Upper lobe of left lung (tissue), 6 donors: ENCODE measurements at regions not wholly inside any gene's neighbourhood (a gene's known extent, or its start where the extent isn't known, plus 50 kb on each side); places are given as distances from the start of the nearest gene placed in this dataset.

Experiments
- ATAC-seq, 2 donors: fragments of 200-7000 bp; cut with Tn5 transposase; one replicate each; pipeline ENCODE4 v1.9.1; 2022; ENCODE audit warnings: mild to moderate bottlenecking in 2 of 2, moderate library complexity in 2 of 2; ENCODE audit not compliant: low FRiP score in 2 of 2
- DNase-seq, 2 donors: peaks; one replicate each; pipeline ENCODE4 v3.0.0-alpha.2; 2019 to 2020
- H3K27ac ChIP-seq, 4 donors: fragments of 200-600 bp; sonication (generic); one replicate each; pipeline ENCODE4 v1.5.1; 2016 to 2019
- H3K27me3 ChIP-seq, 4 donors: fragments of 200-600 bp; sonication (generic); one replicate each; pipeline ENCODE4 v1.5.1; 2017 to 2019
- H3K36me3 ChIP-seq, 4 donors: fragments of 200-600 bp; sonication (generic); one replicate each; pipeline ENCODE4 v1.5.1; 2016 to 2019
- H3K4me1 ChIP-seq, 4 donors: fragments of 200-600 bp; sonication (generic); one replicate each; pipeline ENCODE4 v1.5.1; 2018 to 2019
- H3K4me3 ChIP-seq, 4 donors: fragments of 200-600 bp; sonication (generic); one replicate each; pipeline ENCODE4 v1.5.1; 2017 to 2019; ENCODE audit warnings: mild to moderate bottlenecking in 2 of 4, moderate library complexity in 1 of 4
- H3K9me3 ChIP-seq, 4 donors: fragments of 200-600 bp; sonication (generic); one replicate each; pipeline ENCODE4 v1.5.1; 2018 to 2019
- CTCF ChIP-seq, 6 experiments: fragments of 450-650 bp in 4 of 6; fragments of 200-600 bp in 2 of 6; sonication (generic) in 2 of 6; IDR thresholded peaks; one replicate each; pipeline ENCODE4 v1.5.1; 2016 to 2019; ENCODE audit warnings: antibody characterized with exemption in 6 of 6
- EP300 ChIP-seq, 4 donors: sonication (generic); formaldehyde crosslinking; IDR thresholded peaks; one replicate each; pipeline ENCODE4 v1.5.1; 2017; ENCODE audit warnings: antibody characterized with exemption in 4 of 4, control low read depth in 2 of 4
- POLR2A ChIP-seq, 4 donors: fragments of 450-650 bp; IDR thresholded peaks; one replicate each; pipeline ENCODE4 v1.5.1; 2016 to 2017; ENCODE audit warnings: antibody characterized with exemption in 4 of 4, mild to moderate bottlenecking in 2 of 4
- POLR2AphosphoS5 ChIP-seq, 2 donors: sonication (generic); formaldehyde crosslinking; IDR thresholded peaks; one replicate each; pipeline ENCODE4 v1.5.1; 2017; ENCODE audit warnings: antibody characterized with exemption in 2 of 2
- WGBS, 2 donors: methylation state at CpG; one replicate each; pipeline ENCODE4 v1.1.5; 2017 to 2018; 5-methylcytosine and 5-hydroxymethylcytosine counted together
- donor health status: DM: no; HTN: no; CAD: no; lungs with moderate emphysema.
- donor health status: DM: no; HTN: yes; CAD: no; lungs with severe emphysema.

- Histone ChIP-seq H3K4me3 (no peak overlapping the region), H3K4me1 (peaks cover 0 to 4% (median 2%) of the 10 kb centered on the region in 4 donors), H3K27me3 (no peaks in the 10 kb centered on the region), H3K27ac (no peak overlapping the region), H3K9me3 (no peaks in the 10 kb centered on the region), H3K36me3 (no peaks in the 10 kb centered on the region)
- no peak for DNase-seq
- WGBS, 2 donors: 64 to 82% methylated on average over 7 of the region's 7 CpGs
- TF ChIP-seq EP300 (IDR thresholded peaks at IDR 0.05) (no peak), POLR2AphosphoS5 (IDR thresholded peaks at IDR 0.05) (no peak), CTCF (IDR thresholded peaks at IDR 0.05) (no peak)
- ATAC-seq: no peak
These were observed 102.7 kb upstream of the PLEKHA5 start for GRCh38 chr12:19026614-19027488.

- WGBS, 2 donors: 72 to 80% methylated on average over 4 of the region's 4 CpGs
- TF ChIP-seq POLR2A (IDR thresholded peaks at IDR 0.05) (no peak), CTCF (IDR thresholded peaks at IDR 0.05) (no peak), POLR2AphosphoS5 (IDR thresholded peaks at IDR 0.05) (no peak), EP300 (IDR thresholded peaks at IDR 0.05) (no peak)
- DNase-seq (no peak), ATAC-seq (no peak)
- Histone ChIP-seq H3K27me3 (no peaks in the 10 kb centered on the region), H3K9me3 (peaks cover 0 to 8% (median 1%) of the 10 kb centered on the region in 4 donors), H3K36me3 (no peaks in the 10 kb centered on the region), H3K4me1 (peaks cover 0 to 3% (median 0%) of the 10 kb centered on the region in 4 donors), H3K27ac (no peak overlapping the region), H3K4me3 (no peak overlapping the region)
These were observed 99.4 kb upstream of the PLEKHA5 start for GRCh38 chr12:19030180-19030579.

GRCh38 chr12:19030603-19031002, 98.9 kb upstream of the PLEKHA5 start:
- Histone ChIP-seq H3K4me3 (no peak overlapping the region), H3K9me3 (peaks cover 0 to 8% (median 1%) of the 10 kb centered on the region in 4 donors), H3K27ac (no peak overlapping the region), H3K36me3 (no peaks in the 10 kb centered on the region), H3K27me3 (no peaks in the 10 kb centered on the region), H3K4me1 (peaks cover 0 to 7% (median under 1%) of the 10 kb centered on the region in 4 donors)
- ATAC-seq: no peak
- DNase-seq: no peak
- TF ChIP-seq CTCF (IDR thresholded peaks at IDR 0.05): no peak
- TF ChIP-seq EP300 (IDR thresholded peaks at IDR 0.05): no peak
- no peak for TF ChIP-seq POLR2AphosphoS5 (IDR thresholded peaks at IDR 0.05)
- TF ChIP-seq POLR2A (IDR thresholded peaks at IDR 0.05): no peak

GRCh38 chr12:19031032-19031431, 98.5 kb upstream of the PLEKHA5 start:
- H3K27ac ChIP-seq: no peak overlapping the region
- no peak overlapping the region for H3K4me3 ChIP-seq
- H3K4me1 ChIP-seq: peaks cover 0 to 8% (median 4%) of the 10 kb centered on the region in 4 donors
- peak in 1 of 2 donors; percentile 90 for ATAC-seq
- 68 to 83% methylated on average over 4 of the region's 4 CpGs for WGBS, 2 donors
- H3K9me3 ChIP-seq: peaks cover 0 to 8% (median 1%) of the 10 kb centered on the region in 4 donors
- no peak for DNase-seq
- no peaks in the 10 kb centered on the region for H3K27me3 ChIP-seq
- TF ChIP-seq POLR2AphosphoS5 (IDR thresholded peaks at IDR 0.05) (no peak), EP300 (IDR thresholded peaks at IDR 0.05) (no peak), CTCF (IDR thresholded peaks at IDR 0.05) (no peak), POLR2A (IDR thresholded peaks at IDR 0.05) (no peak)
- H3K36me3 ChIP-seq: no peaks in the 10 kb centered on the region
